ENCODE measurements at regions not wholly inside any gene's neighbourhood (a gene's known extent, or its start where the extent isn't known, plus 50 kb on each side); places are given as distances from the start of the nearest gene placed in this dataset.

DNA sequence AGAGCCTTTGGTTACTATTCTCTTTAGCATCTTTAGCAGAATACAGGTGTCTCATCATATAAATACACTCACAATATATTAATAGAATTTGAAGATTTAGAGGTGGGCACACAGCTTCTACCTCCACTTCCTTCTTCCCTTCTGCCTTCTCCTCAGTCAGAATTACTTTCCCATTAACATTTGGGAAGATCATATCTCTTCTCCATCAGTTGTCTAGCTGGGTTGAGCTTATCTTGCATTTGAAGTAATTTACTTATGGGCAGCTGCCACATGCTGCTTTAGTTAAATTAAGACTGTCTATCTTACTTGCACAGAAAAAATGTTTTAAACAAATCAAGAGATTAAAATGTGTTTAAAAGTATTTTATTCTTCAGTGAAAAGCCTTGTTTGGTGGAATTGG, 110.1 kb upstream of the ASIC2 start:
- TF ChIP-seq, protein P1, sequence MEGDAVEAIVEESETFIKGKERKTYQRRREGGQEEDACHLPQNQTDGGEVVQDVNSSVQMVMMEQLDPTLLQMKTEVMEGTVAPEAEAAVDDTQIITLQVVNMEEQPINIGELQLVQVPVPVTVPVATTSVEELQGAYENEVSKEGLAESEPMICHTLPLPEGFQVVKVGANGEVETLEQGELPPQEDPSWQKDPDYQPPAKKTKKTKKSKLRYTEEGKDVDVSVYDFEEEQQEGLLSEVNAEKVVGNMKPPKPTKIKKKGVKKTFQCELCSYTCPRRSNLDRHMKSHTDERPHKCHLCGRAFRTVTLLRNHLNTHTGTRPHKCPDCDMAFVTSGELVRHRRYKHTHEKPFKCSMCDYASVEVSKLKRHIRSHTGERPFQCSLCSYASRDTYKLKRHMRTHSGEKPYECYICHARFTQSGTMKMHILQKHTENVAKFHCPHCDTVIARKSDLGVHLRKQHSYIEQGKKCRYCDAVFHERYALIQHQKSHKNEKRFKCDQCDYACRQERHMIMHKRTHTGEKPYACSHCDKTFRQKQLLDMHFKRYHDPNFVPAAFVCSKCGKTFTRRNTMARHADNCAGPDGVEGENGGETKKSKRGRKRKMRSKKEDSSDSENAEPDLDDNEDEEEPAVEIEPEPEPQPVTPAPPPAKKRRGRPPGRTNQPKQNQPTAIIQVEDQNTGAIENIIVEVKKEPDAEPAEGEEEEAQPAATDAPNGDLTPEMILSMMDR (conservative IDR thresholded peaks at IDR 0.05; ENCODE audit: low read length) = no peak
- no peak for TF ChIP-seq EZH2phosphoT487 (IDR thresholded peaks at IDR 0.05; ENCODE audit: borderline replicate concordance)

Data from Loucy (cell line).